Posterior vena cava (tissue), 2 donors: ENCODE measurements at regions not wholly inside any gene's neighbourhood (a gene's known extent, or its start where the extent isn't known, plus 50 kb on each side); places are given as distances from the start of the nearest gene placed in this dataset.

Experiments used
- DNase-seq: peaks from one replicate; pipeline ENCODE4 v3.0.0-alpha.2; 2020; ENCODE audit warnings: low spot score
- intact Hi-C, 2 donors: fragments of 100-400 bp; cut with DNase I; formaldehyde crosslinking; loops; one replicate each; pipeline versions ENCODE4 v1.14.1 to v1.14.2; 2022 to 2023
- donor health status: DM: yes; HTN: yes; CAD: no.
- donor health status: DM: yes; HTN: yes; CAD: no.

- intact Hi-C loops: no loop called here
- no peak for DNase-seq
Observed at GRCh38 chr7:36019980-36020379, 133.1 kb upstream of the EEPD1 start.

- intact Hi-C loops: no loop called here
- DNase-seq: no peak
Observed at GRCh38 chr7:36021367-36021766, 131.7 kb upstream of the EEPD1 start.

- no peak for DNase-seq
Observed at GRCh38 chr7:36021917-36022550, 131.0 kb upstream of the EEPD1 start.

GRCh38 chr7:36023033-36023560, 130.0 kb upstream of the EEPD1 start:
- intact Hi-C loops: no loop called here
- no peak for DNase-seq

More at GRCh38 chr7:36021917-36022550, 131.0 kb upstream of the EEPD1 start:
- intact Hi-C loops: loop anchor here in 1 of 2 donors (1.0 kb wide), 1 partner anchor 32 kb away; no protein-coding TSS in a partner anchor

GRCh38 chr7:36025190-36025589, 127.9 kb upstream of the EEPD1 start:
- intact Hi-C loops: no loop called here
- DNase-seq: no peak

- DNase-seq: no peak
- intact Hi-C loops: no loop called here
Observed at GRCh38 chr7:36029311-36029710, 123.7 kb upstream of the EEPD1 start.

- intact Hi-C loops: no loop called here
- DNase-seq: no peak
Observed at GRCh38 chr7:36029853-36030515, 123.1 kb upstream of the EEPD1 start.

GRCh38 chr7:36032361-36032818, 120.7 kb upstream of the EEPD1 start:
- no peak for DNase-seq
- intact Hi-C loops: no loop called here

- intact Hi-C loops: no loop called here
- no peak for DNase-seq
Observed at GRCh38 chr7:36034020-36034419, 119.0 kb upstream of the EEPD1 start.

- intact Hi-C loops: no loop called here
Observed at GRCh38 chr7:36035186-36035585, 117.9 kb upstream of the EEPD1 start.

GRCh38 chr7:36036590-36036989, 116.5 kb upstream of the EEPD1 start:
- DNase-seq: no peak
- intact Hi-C loops: no loop called here

More at GRCh38 chr7:36035186-36035585, 117.9 kb upstream of the EEPD1 start:
- no peak for DNase-seq

GRCh38 chr7:36037121-36037662, 115.9 kb upstream of the EEPD1 start:
- intact Hi-C loops: no loop called here
- no peak for DNase-seq

GRCh38 chr7:36038063-36038721, 114.9 kb upstream of the EEPD1 start:
- no peak for DNase-seq
- intact Hi-C loops: no loop called here

- intact Hi-C loops: no loop called here
- no peak for DNase-seq
Observed at GRCh38 chr7:36039243-36039642, 113.8 kb upstream of the EEPD1 start.

- intact Hi-C loops: loop anchor here in 1 of 2 donors (10.0 kb wide), 1 partner anchor 175 kb away; no protein-coding TSS in a partner anchor
- DNase-seq: no peak
Observed at GRCh38 chr7:36039671-36040070, 113.4 kb upstream of the EEPD1 start.

- no peak for DNase-seq
- intact Hi-C loops: loop anchor here in 1 of 2 donors (10.0 kb wide), 1 partner anchor 174 kb away; no protein-coding TSS in a partner anchor
Observed at GRCh38 chr7:36040679-36041078, 112.4 kb upstream of the EEPD1 start.

GRCh38 chr7:36044101-36044892, 108.8 kb upstream of the EEPD1 start:
- intact Hi-C loops: loop anchor here in 1 of 2 donors (10.0 kb wide), 1 partner anchor 171 kb away; no protein-coding TSS in a partner anchor
- no peak for DNase-seq

- DNase-seq: no peak
- intact Hi-C loops: loop anchor here in 1 of 2 donors (10.0 kb wide), 1 partner anchor 169 kb away; no protein-coding TSS in a partner anchor
Observed at GRCh38 chr7:36045326-36045725, 107.7 kb upstream of the EEPD1 start.
